ENCODE measurements at regions not wholly inside any gene's neighbourhood (a gene's known extent, or its start where the extent isn't known, plus 50 kb on each side); places are given as distances from the start of the nearest gene placed in this dataset.

DNA sequence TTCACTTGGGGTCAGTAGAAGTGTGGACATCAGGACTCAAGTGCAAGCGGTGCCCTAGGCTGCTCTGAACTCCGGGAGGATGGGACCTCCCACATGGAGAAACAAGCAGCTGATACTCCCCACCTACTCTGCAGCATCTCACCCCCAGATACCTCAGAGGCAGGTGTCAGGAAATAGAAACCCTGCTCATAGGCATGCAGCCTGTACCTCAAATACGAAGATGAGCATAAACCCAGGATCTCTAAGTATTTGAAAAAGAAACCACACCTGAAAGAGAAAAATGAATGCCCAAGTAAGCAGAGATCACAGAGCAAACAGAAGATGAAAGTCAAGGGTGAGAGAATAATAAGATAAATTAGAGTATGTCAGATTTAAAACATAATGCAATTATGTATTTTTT is 75.6 kb upstream of the WSCD2 start:
- intact Hi-C loops (cut with DNase I): no loop called here
- DNase-seq (no peak), ATAC-seq (ENCODE audit: poor library complexity) (no peak)

DNA sequence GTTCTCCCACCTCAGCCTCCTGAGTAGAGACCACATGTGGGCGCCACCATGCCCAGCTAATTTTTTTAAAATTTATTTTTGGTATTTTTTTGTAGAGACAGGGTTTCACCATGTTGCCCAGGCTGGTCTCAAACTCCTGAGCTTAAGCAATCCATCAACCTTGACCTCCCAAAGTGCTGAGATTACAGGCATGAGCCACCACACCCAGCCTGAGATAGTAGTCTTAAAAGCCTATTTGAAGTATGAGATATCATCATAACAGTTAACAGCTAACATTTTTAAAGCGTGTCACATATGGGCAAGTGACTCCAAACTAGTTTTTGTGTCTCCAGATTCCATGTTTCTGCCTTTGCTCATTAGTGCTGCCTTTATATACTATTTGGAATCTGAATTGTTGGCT is 74.6 kb upstream of the WSCD2 start:
- no peak for ATAC-seq (ENCODE audit: poor library complexity)
- intact Hi-C loops (cut with DNase I): no loop called here
- no peak for DNase-seq

DNA sequence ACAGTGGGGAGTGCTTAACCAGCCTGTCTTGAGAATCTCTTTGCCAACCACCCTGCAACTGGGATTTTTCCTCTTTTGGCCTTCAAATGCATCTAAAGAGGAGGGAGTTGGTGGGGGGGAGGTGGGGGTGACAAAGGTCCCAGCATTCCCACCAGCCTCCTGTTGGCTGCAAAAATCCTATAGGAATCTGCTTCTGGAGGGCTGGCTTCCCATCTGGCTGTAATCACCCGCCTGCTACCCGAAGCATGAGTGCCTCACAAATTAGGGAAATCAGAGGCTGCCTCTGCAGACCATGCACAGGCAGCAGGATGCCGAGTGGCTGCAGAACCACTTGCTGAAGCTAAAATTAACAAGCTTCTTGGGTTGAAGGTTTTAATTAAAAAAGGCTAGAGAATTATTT is 73.9 kb upstream of the WSCD2 start:
- no peak for ATAC-seq (ENCODE audit: poor library complexity)
- intact Hi-C loops (cut with DNase I): no loop called here
- DNase-seq: no peak

DNA sequence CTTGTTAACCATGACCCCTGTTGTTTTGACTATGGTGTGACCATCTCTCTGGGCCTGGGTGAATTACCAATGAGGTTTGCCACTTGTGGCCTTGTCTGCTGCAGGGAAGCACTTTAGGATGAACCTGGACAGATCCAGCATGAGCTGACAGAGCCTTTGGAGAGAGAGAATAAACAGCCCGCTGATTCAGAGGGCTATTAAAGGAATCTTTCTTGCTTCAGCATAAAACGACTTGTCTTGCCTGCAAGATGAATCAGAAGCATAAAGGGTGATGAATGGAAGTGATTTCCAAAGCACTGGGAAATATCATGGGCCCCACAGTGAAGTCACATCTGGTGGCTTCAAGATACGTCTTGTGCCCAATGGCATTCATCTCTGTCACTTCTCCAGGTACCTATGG is 69.0 kb upstream of the WSCD2 start:
- DNase-seq (no peak), ATAC-seq (ENCODE audit: poor library complexity) (no peak)
- intact Hi-C loops (cut with DNase I): no loop called here

DNA sequence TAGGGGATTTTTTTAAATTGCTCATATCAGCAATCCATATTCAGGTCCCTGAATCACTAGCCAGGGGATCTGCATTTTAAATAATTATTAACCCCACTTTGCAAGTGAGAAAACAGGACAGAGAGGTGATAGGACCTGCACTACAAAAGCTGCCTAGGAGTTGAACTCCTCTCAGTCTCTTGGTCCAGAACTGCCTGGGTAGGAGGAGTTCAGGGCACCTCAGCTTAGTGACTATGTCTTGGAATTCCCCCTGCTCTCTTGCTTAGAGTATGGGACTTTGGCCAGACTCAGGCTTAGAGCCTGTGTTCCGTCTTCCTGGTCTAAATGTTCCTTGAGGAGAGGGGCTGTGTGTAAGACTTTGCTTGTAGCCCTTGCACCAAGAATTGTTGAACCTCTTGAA is 68.2 kb upstream of the WSCD2 start:
- ATAC-seq (ENCODE audit: poor library complexity): no peak
- DNase-seq: no peak
- intact Hi-C loops (cut with DNase I): no loop called here

DNA sequence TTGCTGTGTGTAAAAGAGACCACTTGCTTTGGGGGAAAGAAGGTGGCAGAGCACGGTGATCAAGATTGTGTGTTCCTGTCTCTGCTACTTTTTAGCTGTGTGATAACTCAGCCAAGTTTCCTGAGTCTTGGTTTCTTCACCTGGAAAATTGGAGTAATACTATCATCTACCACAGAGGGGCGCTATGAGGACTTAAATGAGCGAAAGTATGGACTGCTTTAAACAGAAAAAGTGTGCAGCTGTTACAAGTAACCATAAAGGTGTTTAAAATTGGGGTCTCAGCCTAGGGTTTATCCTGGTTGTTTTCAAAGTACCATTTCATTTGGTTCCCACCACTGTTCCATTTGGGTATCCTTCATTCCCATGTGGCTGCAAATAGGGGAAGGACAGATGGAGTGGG is 65.9 kb upstream of the WSCD2 start:
- no peak for ATAC-seq (ENCODE audit: poor library complexity)
- no peak for DNase-seq
- intact Hi-C loops (cut with DNase I): no loop called here

DNA sequence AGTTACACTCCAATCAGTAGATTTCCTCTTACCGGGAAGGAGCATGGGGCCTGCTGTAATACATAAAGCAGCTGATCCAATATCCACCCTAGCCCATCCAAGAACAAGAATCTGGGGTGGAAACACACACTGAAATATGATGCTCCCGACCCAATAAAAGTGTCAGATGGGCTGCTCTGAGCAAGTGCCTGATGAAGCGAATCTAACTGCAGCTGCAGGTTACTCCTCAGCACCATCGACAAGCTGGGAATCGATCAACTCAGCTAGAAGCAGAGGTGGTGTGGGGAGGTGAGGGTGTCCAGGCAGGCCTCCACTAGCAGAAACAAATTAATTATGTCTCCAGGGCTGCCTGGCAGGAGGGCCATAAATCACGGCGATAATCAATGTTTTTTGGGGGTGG is 64.0 kb upstream of the WSCD2 start:
- DNase-seq (no peak), ATAC-seq (ENCODE audit: poor library complexity) (no peak)
- intact Hi-C loops (cut with DNase I): no loop called here

DNA sequence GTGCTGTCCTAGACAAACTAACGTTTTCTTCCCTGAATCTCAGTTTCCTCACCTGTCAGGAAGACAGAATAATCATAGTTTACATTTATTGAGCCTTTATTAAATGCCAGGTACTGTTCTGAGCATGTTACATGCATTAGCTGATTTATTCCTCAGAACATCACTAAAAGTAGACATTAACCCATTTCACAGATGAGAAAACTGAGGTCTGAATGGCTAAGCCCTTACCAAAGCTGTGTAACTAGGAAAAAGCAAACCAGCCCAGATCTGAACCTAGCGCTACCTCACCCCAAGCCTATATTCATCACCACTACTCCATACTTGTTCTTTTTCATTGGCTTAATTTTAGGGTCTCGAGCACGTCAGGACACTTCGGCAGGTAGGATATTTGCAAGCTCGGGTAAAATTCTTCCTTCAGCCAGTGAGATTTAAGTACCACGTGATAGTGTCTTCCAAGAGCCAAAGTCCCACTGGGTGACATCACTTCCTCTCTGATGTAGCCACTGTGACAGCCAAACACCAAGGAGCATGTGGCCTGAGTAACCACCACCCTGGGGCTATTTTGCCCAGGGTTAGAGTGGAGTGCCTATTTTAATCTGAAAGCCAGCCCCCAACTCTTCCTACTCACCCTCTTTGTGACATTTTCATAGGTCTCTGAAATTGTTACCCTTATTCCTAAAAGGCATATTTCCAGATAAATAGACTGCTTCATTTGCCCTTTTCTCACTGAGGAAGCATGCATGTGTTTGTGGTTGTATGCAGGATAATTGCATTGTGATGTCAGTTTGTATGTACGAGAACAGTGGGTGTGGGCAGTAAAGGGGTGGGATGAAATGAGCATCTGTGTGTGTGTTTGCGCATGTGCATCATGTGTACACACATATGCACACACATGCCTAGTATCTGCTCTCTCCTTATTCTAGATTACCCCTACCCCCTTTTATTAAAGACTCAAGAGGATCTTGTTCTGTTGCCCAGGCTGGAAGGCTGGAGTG is 62.2 kb upstream of the WSCD2 start:
- ATAC-seq (ENCODE audit: poor library complexity): no peak
- intact Hi-C loops (cut with DNase I): no loop called here
- DNase-seq: no peak

DNA sequence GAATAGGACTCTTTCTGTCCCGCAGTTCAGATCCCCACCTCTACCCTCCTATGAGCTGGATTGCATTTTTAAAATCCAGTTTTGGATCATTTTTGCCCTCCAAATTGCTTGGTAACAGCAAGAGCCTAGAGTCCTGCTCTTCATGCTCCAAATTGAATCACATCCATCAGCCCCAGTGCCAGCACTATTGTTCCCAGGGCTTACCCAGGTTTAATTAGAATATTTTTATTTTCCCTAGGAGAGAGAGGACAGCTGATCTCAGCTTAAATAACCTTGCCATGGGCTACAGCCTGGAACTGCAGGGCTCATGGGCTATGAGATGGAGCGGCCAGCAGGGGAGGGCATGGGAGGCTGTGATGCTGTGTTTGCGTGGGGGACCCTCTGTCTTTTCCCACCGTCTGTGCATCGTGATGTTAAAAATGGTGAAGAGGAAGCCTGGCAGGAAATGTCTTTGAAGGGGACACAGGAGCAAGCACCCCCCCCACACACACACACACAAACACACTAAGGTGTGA is 59.4 kb upstream of the WSCD2 start:
- DNase-seq (no peak), ATAC-seq (ENCODE audit: poor library complexity) (no peak)
- intact Hi-C loops (cut with DNase I): no loop called here

DNA sequence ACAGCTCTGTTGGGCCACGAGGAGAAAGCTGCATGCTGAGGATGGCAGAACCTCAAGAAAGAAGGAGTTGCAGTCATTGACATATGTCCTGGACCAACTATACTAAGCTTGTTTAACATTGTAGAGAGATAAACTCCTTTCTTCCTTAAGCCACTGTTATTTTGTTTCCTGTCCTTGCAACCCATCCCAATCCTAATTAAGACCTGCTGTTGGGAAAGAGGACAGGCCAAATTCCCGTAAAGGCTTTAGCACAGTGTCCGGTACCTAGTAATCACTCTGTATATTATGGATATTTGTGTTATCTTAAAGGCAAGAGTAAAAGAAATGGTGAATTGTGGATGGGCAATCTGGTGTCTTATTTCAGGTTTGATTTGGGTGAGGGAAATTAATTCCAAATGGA is 53.5 kb upstream of the WSCD2 start:
- ATAC-seq (ENCODE audit: poor library complexity) (no peak), DNase-seq (no peak)
- intact Hi-C loops (cut with DNase I): no loop called here

DNA sequence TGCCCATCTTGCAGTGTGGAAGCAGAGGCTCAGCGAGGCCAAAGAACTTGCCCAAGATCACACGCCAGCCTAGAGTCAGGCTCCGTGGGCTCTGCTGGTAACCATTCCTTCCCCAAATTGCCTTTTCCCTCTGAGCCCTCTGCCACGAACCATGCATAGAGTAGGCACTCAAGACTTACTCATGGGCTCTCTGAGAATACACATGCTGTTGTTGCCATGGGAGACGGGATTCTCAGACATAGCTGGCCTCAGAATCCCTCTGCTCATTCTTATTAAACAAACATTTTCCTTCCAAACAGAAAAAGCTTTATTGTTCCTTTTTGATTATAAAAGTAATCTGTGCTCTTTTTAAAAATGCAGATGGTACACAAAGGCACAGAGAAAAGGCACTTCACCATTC is 52.5 kb upstream of the WSCD2 start:
- ATAC-seq (ENCODE audit: poor library complexity): no peak
- intact Hi-C loops (cut with DNase I): no loop called here

DNA sequence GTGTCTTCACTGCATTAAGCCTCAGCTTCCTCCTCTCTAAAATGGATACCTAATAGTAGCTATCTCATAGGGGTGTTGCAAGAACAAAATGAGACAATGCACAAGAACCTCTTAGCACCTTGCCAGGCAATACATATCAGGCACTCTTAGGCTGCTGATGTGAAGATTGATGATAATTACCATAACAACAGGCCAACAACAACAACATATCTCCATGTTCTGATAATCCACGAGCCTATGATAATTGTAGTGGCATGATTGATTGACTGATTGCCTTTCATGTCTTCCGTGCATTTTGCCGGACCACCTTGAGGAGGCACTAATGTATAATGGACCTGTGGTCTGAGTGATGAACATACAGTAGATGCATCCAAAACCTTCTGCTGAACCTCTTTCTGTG is 50.7 kb upstream of the WSCD2 start:
- no peak for ATAC-seq (ENCODE audit: poor library complexity)
- intact Hi-C loops (cut with DNase I): no loop called here
- no peak for DNase-seq

More for the DNA sequence above, 52.5 kb upstream of the WSCD2 start:
- no peak for DNase-seq
